ENCODE measurements at regions not wholly inside any gene's neighbourhood (a gene's known extent, or its start where the extent isn't known, plus 50 kb on each side); places are given as distances from the start of the nearest gene placed in this dataset.

DNA sequence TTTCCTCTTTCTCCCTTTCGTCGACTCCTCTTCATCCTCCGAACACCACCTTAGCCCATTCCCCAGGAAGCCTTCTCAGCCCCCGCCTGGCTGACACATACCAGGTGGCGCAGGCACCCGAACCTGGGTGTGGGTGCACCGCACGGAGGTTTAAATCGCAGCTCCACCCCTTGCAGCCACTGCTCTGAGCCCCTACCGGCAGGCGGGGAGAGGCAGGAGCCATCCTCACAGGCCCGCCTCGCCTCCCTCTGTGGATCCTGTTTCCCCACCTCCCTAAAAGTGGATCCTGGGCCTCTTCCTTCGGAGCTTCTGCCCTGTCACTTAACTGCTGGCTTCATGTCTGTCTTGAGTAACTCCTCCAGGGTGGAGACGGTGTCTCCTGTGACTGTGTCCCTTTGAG lies 110.7 kb downstream of the OLFM1 start:
- DNase-seq, result no peak

DNA sequence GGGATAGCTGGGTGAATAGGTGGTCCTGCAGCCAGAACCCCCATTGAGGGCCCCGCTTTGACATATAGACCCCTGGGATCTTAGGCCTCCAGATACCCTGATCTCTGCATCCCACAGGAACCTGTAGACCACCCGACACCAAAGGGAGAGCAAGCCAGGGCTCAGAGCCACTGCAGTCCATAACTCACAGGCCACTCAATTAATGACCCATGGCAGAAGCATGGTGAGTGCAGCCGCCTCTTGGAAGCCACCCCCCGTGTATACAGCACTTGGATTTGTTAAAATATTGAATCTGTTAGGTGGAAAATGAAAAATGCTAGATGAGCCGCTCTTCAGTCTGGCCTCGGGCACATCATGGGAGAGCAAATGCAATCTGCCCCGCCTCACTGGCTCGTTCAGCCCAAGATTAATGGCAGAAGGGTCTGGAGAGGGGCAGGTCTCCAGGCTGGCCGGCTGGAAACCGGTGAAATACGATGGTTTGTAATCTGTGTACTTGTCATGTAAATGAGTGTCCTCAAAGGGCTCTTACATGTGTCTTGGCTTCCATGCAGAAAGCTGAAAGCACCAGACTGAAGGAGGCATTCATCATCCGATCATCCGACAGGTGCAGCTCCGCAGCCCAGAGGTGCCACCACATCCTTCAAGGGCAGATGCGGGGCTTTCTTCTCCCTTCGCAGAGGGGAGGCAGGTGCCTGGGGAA lies 111.3 kb downstream of the OLFM1 start:
- no peak for DNase-seq

DNA sequence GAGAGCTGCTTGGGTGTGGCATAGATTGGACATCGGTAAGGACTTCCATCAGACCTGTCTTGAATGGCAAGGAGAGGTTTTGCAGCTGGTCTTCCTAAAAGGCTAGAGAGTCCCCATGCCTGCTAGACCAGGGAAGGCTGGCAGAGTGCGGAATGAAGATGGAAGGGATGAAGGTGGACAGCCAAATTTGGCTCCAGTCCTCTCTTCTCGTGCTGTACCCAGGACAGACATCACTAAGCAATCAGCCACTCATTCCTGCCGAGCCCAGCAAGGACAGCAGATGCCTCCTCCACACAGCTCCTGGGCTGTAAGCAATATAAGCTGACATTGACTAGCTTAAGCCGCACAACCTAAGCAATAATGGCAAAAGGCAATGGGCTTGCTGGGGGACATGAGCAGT lies 112.0 kb downstream of the OLFM1 start:
- no peak for DNase-seq

DNA sequence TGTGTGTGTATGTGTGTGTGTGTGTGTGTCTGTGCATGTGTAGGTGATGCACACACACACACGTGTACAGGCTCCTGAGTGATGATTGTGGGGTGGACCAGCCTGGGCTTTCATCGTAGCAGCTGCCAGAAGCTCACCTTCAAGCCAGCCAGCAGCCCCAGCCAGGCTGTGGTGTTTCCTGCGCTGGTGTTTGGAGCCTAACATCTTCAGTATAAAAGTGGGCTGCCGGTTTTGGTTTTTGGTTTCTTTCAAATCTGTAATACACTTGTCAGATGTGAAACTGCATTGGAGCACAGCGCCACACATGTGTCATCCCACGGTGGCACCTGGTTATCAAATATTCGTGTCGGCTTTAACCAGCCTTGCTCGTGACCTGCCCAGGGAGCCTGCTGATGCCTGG lies 114.2 kb downstream of the OLFM1 start:
- no peak for DNase-seq

DNA sequence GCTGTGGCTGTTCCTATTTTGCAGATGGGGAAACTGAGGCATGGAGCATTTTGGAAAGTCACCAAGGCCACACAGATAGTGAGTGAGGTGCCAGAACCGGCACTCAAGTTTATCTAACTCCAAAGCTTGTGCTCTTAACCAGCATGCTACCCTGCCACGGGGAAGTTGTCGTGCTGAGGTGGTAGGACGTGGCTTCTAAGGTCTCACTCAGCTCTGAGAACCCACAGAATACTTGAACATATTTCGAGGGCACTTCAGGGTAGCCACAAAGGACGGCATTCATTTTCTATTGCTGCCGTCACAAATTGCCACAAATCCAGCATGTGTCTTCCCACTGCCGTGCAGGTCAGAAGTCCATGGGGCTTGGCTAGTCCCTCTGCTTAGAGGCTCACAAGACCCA lies 116.7 kb downstream of the OLFM1 start:
- DNase-seq, result no peak

DNA sequence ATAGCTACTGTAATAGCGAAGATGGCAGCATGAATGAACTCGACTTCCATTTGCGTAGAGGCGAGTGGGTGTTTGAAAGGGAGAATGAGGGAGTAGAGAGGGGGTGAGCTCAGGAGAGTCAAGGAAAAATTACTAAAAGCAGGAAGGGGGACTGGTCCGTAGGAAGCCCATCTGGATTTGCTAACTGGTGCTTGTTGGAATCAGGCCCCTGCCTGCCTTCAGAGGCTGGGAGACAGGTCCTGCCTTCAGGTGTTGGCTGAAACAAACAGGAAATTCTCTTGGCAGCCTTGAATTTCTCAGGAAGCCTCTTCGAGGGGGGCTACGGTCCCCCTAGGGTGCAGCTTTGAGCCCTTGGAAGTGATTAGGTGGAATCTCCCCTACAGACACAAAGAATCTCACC lies 121.7 kb downstream of the OLFM1 start:
- no peak for DNase-seq

DNA sequence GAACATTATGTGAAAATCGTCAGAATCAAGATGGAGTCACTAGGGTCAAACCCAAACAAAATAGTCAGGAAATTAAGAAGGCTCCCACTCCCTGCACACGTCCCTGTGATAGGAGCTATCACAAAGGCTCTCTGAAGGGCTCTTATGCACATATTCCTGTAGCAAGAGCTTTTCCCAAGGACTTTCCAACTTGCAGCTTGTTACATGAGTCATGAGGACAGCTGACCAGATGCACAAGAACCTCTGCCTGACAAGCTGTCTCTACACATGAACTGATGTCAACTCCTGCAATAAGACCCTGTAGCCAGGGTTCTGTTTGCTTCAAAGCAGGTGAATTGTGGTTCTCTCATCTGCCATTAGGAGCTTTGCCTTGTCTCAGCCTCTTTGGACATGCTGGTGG lies 122.4 kb downstream of the OLFM1 start:
- DNase-seq, result no peak

DNA sequence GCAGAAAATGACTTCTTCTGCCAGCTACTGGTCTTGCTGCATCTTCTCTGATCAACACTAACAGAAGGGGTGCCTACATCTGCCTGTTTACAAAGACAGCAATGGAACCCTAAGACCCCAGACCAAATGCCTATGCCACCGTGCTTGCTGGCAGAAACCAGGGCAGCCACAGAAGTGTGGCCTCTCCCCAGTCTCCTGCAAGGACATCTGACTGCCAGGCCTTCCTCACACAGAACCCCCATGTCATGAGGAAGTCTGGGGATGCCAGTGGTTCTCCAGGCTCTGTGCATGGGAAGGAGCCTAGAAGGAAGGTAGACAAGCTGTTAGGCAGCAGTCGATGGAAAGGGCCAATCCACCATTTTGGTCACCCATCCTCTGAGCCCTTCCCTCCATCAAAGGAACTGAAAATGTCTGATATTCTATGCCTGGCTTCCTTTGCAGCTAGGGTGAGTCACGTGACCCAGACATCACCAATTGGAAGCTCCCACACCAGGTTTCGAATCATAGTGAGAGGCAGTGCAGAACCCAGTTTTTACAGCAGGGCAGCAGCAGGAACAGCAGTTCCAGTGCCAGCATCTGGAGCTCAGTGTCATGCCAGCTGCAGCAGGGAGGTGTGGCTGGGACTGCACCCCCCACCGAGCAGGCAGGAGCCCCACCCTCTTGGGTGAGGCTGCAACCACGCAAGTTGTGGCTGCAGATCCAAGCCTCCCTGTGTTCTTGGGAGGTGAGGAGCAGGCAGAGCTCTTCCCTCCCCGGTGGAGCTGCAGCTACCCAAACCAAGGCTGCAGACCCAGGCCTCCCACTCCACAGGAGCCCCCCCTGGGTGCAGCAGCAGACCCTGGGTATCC lies 123.4 kb downstream of the OLFM1 start:
- DNase-seq, result no peak

DNA sequence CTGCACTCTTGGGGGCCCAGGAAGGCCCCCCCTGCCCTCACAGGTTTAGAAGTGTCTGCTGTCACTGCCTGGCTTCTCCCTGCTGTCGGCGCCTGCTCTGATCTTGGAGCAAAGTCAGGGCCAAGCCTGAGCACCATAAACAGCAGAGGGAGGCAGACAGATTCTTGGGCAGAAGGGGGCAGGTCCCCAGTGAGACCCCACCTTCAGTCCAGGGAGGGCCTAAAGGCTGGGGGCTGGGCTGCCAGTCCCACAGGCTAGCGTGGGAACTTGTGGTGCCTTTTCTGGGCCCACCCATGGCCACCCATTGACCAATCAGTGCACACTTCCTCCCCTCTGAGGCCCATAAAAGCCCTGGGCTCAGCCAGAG lies 124.0 kb downstream of the OLFM1 start:
- no peak for DNase-seq

DNA sequence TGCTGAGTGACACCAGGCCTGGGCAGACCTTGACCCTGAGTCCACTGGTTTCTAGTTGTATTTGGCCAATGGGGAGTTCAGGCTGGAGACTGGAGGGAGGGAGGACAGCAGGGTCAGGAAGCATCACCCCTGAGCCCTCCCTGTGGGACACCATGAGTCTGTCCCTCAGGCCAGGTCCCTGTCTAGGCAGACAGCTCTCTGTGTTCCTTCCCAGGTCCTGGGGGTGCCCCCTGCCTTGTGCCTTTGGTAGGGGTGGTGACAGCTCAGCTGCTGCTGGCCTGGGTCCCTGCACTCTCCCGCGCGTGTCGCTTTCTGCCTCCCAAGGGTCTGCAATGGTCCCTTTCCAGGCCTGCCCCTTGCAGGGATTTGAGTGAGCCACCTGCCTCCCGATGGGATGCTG lies 125.5 kb downstream of the OLFM1 start:
- no peak for DNase-seq

DNA sequence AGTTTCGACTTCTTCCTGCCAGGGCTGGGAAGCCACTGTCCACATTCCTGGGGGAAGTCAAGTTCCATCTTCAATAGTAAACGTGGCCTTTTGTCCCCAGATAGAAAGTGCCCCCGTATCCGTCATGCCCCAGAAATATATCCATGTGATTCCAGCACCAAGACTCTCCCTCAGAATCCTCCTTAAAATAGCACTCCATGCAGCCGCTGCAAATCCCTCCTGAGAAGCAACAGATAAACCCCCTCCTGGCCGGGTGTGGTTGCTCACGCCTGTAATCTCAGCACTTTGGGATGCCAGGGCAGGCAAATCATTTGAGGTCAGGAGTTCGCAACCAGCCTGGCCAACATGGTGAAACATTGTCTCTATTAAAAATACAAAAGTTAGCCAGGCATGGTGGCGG lies 126.1 kb downstream of the OLFM1 start:
- no peak for DNase-seq

DNA sequence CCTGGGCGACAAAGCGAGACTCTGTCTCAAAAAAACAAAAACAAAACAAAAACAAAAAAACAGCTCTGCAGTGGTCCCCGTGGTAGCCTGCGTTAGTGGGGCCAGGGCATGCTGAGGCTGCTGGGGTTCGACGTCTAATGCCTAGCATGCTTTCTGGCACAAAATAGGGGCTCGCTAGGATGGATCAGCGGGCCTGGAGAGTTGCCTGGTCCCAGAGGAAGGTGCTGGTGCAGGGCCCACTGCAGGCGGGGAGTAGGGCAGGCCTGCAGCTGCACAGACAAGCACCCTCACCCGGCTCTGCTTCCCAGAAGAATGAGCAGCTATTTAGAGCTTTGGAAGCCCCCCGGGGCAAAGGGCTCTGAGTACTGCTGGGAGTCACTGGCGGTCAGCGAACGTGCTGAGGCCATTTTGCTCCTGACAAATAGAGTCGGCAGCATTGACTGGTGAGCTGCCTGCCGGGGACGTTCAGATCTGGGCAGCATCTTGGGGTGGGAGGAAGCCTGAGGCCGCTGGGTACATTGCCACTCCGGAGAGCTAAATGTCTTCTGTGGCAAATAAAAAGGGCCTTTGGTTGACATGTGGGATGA lies 126.7 kb downstream of the OLFM1 start:
- no peak for DNase-seq

DNA sequence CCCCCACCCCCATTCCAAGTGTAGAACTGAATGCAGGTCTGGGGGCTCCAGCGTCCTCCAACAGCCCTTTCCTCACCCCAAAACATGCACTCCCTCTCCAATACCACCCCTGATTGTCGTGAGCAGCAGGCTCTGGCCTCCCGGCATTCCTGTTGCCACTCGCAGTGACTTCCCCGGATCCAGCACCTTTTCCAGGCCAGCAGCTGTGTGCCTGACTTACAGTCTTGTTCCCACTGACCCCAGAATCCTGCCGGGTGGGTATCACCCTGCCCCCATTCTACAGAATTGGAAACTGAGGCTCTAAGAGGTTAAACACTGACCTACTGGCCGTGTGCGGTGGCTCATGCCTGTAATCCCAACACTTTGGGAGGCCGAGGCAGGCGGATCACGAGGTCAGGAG lies 127.2 kb downstream of the OLFM1 start:
- DNase-seq, result no peak

DNA sequence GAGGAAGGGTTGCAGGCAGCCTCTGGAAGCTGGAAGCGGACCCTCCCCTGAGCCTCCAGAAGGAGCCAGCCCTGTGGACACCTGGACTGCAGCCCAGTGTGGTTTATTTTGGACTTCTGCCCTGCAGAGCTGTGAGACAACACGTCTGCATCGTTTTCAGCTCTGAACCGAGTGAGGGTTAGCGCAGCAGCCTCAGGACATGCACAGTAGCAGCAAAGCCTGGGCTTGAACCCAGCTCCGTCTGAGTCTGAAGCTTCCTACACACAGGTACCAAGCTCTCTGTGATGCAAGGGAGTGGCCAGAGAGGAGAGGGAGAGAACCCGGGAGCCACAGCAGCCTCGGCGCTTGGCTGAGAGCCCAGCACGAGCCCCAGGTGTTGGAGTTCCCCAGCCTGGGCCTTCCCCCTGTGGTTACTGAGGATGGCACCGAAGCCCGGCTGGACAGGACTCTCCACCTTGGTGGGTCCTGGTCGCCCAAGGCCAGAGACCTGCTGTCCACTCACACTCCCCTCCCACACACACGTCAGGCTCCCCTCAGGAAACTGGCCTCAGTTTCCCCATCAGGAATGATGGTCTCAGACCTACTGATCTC lies 128.2 kb downstream of the OLFM1 start:
- no peak for DNase-seq

DNA sequence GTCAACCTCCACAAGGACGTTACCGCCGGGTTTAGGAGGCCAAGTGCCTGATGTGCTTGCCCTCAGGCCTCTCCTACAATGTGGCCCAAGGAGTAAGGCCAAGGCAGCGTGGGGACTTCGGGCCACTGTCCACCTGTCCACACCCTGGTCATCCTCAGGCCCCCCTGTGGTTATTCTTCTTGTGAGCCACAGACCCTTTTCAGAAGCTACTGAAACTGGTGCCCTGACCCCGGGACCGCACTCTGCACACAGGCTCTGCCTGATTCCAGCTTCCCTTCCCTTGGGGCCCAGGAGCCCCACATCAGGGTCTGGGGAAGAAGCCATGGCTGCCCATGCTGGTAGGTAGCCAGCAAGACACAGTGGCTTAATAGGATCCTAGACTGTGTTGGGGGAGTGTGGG lies 128.8 kb downstream of the OLFM1 start:
- DNase-seq, result no peak

DNA sequence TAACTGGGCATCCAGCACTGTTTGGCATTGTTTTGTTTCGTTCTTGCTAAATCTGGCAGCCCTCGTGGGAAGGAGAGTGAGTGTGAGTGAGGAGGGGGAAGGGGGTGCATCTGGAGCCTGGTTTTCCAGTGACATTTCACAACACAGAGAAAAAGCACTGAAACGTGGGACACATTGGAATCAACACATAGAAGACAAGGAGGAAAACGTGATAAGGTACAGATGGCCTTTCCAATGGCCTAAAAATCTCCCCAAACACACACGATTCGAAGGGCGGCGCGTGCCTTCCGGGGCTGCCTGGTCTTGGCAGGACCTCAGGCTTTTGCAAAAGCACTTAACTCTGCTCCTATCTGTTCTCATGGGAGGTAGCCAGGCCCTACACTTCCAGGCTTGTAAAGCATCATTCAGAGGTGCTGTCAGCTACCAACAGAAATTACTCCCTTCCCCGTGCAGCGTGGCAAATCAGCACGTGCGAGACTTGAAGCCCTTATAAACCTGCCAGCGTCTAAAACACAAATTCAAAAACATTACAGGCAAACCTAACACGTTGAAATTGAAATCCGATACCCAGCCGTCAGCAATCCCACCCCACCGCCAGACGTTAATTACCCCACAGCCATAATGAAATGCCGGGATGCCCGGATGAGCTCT lies 129.4 kb downstream of the OLFM1 start:
- DNase-seq, result no peak

DNA sequence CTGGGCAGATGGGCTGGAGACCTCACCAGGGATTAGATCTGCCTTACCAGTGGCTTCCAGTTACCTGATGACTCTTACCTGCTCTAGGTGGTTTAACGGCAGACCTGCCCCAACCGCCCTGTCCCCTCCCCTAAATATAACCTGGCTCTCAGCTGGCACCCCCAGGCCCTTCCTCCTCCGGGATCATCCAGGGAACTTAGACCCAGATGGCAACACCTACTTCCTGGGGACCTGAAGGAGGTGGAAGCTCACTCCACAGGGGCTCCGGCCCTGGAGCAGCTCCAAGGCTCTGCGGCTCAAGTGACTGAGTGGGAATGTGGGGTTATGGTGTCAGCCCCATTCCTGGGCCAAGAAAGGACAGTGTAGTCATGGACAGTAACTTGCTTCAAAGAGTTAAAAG lies 130.4 kb downstream of the OLFM1 start:
- no peak for DNase-seq

DNA sequence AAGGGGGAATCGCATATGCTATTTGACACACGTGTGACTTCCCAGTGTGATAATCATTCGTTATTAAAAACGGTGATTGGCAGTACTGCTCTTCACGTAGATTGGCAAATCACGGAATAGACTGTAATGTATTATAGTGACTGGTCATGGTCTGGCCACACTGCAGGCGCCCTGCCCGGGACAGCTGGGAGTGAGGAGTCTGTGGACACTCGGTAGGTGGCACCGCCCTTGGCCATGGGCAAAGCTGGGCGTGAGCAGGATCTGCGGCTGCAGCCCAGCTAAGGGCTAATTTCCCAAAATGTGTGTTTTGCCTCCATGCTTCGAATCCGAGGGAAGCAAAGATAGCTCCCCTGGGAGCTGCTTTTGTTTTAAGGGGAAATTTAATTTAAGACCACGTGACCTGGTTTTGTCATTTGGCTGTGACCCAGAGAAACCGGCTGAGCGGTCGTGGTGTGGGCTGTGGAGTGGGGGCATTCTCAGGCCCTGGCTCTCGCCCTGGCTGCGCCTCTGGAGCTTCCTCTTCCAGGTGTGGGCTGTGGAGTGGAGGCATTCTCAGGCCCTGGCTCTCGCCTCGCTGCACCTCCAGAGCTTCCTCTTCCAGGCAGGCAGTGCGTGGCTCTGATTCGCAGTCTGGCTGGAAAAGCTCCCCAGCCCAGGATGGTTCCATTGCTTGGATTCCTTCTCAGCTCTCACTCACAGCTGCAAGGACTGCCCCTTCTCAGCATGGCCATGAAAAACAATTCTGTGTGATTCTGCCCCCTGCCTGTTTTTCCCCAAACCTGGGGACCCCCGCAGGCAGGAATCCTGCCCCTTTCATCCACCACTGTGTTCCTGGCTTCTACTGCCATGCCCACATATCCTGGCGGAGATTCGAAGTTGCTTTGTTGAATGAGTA lies 131.1 kb downstream of the OLFM1 start:
- DNase-seq, result no peak

DNA sequence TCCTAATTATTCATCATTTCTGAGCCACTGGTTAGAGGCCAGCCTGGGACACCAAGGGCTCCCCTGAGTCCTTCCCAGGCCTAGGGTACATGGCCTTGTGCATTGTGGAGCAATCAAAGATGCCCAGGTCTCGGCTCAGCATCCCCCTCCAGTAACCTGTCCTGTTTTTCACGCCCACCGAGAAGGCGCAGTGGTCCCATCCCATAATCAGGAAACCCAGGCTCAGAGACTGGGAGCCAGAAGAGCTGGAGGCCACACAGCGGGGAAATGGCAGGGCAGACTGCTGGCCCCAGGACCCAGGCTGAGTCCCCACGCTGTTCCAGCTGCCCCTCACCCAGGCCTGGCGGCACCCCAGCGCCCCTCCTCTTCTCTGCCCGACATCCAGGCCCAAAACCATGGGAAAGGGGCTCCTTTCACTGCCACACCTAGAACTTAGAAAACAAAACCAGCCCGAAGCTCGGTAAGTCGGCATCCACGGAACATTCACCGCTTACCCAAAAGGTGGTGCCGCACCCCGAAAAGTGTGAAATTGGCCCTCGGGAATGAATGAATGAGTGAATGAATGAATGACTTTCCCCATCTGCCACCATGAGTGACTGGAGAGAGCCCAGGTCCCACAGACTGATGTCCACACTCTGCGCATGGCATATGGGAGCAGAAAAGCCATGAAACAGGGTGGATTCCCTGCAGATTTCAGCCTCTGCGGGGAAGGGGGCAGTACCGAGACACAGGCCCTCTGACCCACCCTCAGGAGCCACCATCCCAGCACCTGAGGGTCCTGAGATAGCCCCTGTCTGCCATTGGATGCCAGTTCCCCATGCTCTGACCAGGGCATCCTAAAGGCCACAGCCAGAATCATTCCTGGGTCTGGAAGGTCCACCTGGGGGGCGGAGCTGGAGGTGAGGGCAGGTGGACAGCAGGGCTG lies 132.5 kb downstream of the OLFM1 start:
- no peak for DNase-seq

DNA sequence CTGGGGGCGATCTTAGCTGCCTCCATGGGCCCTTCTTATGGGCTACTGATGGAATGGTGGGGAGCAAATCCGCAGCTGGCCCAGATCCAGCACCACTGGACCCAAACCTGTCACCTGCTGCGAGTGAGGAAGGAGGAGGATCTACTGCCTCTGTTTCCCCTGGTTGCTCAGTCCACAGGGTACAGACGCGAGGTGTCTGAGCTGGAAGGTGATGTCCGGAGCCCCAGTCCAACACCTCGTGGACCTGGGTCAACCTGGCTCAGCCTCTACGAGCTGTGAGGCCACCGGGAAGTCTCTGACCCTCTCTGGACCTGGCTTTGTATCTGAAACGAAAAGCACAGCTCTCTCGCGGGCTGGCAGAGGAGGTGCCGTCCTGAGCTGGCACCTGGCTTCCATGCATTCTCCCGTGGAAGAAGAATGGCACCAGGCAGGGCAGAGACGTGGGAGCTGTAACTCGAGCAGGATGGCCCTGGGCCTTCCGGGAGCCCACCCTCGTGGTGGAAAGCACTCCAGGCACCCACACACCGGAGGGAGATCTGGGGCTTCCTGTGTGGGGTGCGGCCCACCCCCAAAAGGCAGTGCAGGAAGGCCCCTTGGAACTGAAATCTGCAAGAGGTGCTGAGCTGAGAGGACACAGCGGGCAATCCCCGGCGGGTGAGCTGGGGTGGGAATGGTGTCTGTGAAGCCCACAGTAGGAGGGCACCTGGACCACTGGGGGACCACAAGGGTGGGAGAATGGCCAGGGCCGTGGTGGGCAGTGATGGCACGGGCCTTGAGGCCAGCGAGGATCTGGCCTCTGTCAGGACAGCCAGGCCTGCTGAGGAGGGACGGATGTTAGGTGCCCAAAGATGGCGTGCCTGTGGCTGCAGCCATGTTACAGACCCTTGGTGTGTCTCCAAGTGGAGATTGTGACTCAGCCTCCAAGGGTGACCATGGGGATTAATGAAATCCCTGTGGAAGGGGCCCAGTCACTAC lies 133.4 kb downstream of the OLFM1 start:
- DNase-seq, result no peak
